SK-N-SH treated with all-trans-retinoic acid at 6 μM for 48 hours (cell line): ENCODE measurements at regions not wholly inside any gene's neighbourhood (a gene's known extent, or its start where the extent isn't known, plus 50 kb on each side); places are given as distances from the start of the nearest gene placed in this dataset.

ENCODE experiments used
- ARNTL ChIP-seq: fragments of 450-650 bp; formaldehyde crosslinking; IDR thresholded peaks from 2 replicates; pipeline ENCODE4 v1.5.0; 2020; ENCODE audit warnings: low read depth, mild to moderate bottlenecking, moderate library complexity, borderline replicate concordance
- BACH2 ChIP-seq: fragments of 250-450 bp; sonication (Bioruptor Pico); IDR thresholded peaks from 2 replicates; pipeline ENCODE4 v1.9.0; 2021; ENCODE audit warnings: mild to moderate bottlenecking, borderline replicate concordance
- CREB5 ChIP-seq: fragments of 250-450 bp; sonication (Bioruptor Pico); IDR thresholded peaks from 2 replicates; pipeline ENCODE4 v1.5.1; 2020; ENCODE audit warnings: low read depth, mild to moderate bottlenecking, moderate library complexity
- CSDC2 ChIP-seq: fragments of 250-450 bp; sonication (Bioruptor Pico); IDR thresholded peaks from 2 replicates; pipeline ENCODE4 v1.5.0; 2020; ENCODE audit warnings: mild to moderate bottlenecking, moderate library complexity
- PATZ1 ChIP-seq: fragments of 250-450 bp; sonication (Bioruptor Pico); IDR thresholded peaks from 2 replicates; pipeline ENCODE4 v1.8.0; 2020; ENCODE audit warnings: mild to moderate bottlenecking, moderate library complexity, borderline replicate concordance
- PPARA ChIP-seq: fragments of 250-450 bp; sonication (Bioruptor Pico); IDR thresholded peaks from 2 replicates; pipeline ENCODE4 v1.5.0; 2020; ENCODE audit warnings: mild to moderate bottlenecking, borderline replicate concordance
- SNAI2 ChIP-seq: fragments of 250-450 bp; sonication (Bioruptor Pico); IDR thresholded peaks from 2 replicates; pipeline ENCODE4 v1.5.0; 2020; ENCODE audit warnings: mild to moderate bottlenecking, moderate library complexity
- TCF4 ChIP-seq: fragments of 250-450 bp; sonication (Bioruptor Pico); IDR thresholded peaks from 2 replicates; pipeline ENCODE4 v1.8.0; 2021; ENCODE audit warnings: mild to moderate bottlenecking, moderate library complexity, borderline replicate concordance
- TSHZ2 ChIP-seq: fragments of 250-450 bp; sonication (Bioruptor Pico); IDR thresholded peaks from 2 replicates; pipeline ENCODE4 v1.5.0; 2020; ENCODE audit warnings: mild to moderate bottlenecking, moderate library complexity
- ZNF70 ChIP-seq: fragments of 450-650 bp; formaldehyde crosslinking; IDR thresholded peaks from 2 replicates; pipeline ENCODE4 v1.5.0; 2020; ENCODE audit warnings: mild to moderate bottlenecking, moderate library complexity
- ZNF8 ChIP-seq: fragments of 450-650 bp; formaldehyde crosslinking; IDR thresholded peaks from 2 replicates; pipeline ENCODE4 v1.5.0; 2020; ENCODE audit warnings: mild to moderate bottlenecking, moderate library complexity

- no peak for TF ChIP-seq CSDC2 (CRISPR knock-in tag)
- TF ChIP-seq PATZ1, result no peak
- TF ChIP-seq PPARA (CRISPR knock-in tag), result no peak
- TF ChIP-seq BACH2, result no peak
- TF ChIP-seq ZNF8 (CRISPR knock-in tag), result no peak
- no peak for TF ChIP-seq TSHZ2 (CRISPR knock-in tag)
- TF ChIP-seq ARNTL (CRISPR knock-in tag), result no peak
- TF ChIP-seq ZNF70 (CRISPR knock-in tag), result no peak
- TF ChIP-seq TCF4 (CRISPR knock-in tag), result no peak
- TF ChIP-seq CREB5 (CRISPR knock-in tag), result no peak
- TF ChIP-seq SNAI2, result no peak
Observed at GRCh38 chr16:64174327-64174726, 947.5 kb downstream of the CDH11 start.
